SK-N-SH treated with all-trans-retinoic acid at 6 μM for 48 hours (cell line): ENCODE measurements at regions not wholly inside any gene's neighbourhood (a gene's known extent, or its start where the extent isn't known, plus 50 kb on each side); places are given as distances from the start of the nearest gene placed in this dataset.

Experiments used
- ATAC-seq: fragments of 200-7000 bp; cut with Tn5 transposase; 3 replicates; pipeline ENCODE4 v1.9.1; 2020; ENCODE audit warnings: mild to moderate bottlenecking, moderate library complexity
- ARNTL ChIP-seq: fragments of 450-650 bp; formaldehyde crosslinking; IDR thresholded peaks from 2 replicates; pipeline ENCODE4 v1.5.0; 2020; ENCODE audit warnings: low read depth, mild to moderate bottlenecking, moderate library complexity, borderline replicate concordance
- BACH2 ChIP-seq: fragments of 250-450 bp; sonication (Bioruptor Pico); IDR thresholded peaks from 2 replicates; pipeline ENCODE4 v1.9.0; 2021; ENCODE audit warnings: mild to moderate bottlenecking, borderline replicate concordance
- CREB5 ChIP-seq: fragments of 250-450 bp; sonication (Bioruptor Pico); IDR thresholded peaks from 2 replicates; pipeline ENCODE4 v1.5.1; 2020; ENCODE audit warnings: low read depth, mild to moderate bottlenecking, moderate library complexity
- CSDC2 ChIP-seq: fragments of 250-450 bp; sonication (Bioruptor Pico); IDR thresholded peaks from 2 replicates; pipeline ENCODE4 v1.5.0; 2020; ENCODE audit warnings: mild to moderate bottlenecking, moderate library complexity
- CSRNP3 ChIP-seq: fragments of 250-450 bp; sonication (Bioruptor Pico); IDR thresholded peaks from 2 replicates; pipeline ENCODE4 v1.5.1; 2021; ENCODE audit warnings: mild to moderate bottlenecking, moderate library complexity
- ESRRG ChIP-seq: fragments of 250-450 bp; sonication (Bioruptor Pico); IDR thresholded peaks from 2 replicates; pipeline ENCODE4 v1.6.1; 2021; ENCODE audit warnings: mild to moderate bottlenecking
- GLIS3 ChIP-seq: fragments of 250-450 bp; sonication (Bioruptor Pico); IDR thresholded peaks from 2 replicates; pipeline ENCODE4 v1.5.0; 2020; ENCODE audit warnings: mild to moderate bottlenecking, moderate library complexity
- ISL1 ChIP-seq: fragments of 250-450 bp; sonication (Bioruptor Pico); IDR thresholded peaks from 2 replicates; pipeline ENCODE4 v2.1.2; 2022; ENCODE audit warnings: mild to moderate bottlenecking, moderate library complexity
- OSR1 ChIP-seq: fragments of 250-450 bp; sonication (Bioruptor Pico); IDR thresholded peaks from 2 replicates; pipeline ENCODE4 v1.8.0; 2022; ENCODE audit warnings: moderate library complexity, mild to moderate bottlenecking, inconsistent platforms
- PATZ1 ChIP-seq: fragments of 250-450 bp; sonication (Bioruptor Pico); IDR thresholded peaks from 2 replicates; pipeline ENCODE4 v1.8.0; 2020; ENCODE audit warnings: mild to moderate bottlenecking, moderate library complexity, borderline replicate concordance
- POU6F1 ChIP-seq: fragments of 250-450 bp; sonication (Bioruptor Pico); IDR thresholded peaks from 2 replicates; pipeline ENCODE4 v1.8.0; 2021; ENCODE audit warnings: low read depth, mild to moderate bottlenecking, moderate library complexity, borderline replicate concordance
- PPARA ChIP-seq: fragments of 250-450 bp; sonication (Bioruptor Pico); IDR thresholded peaks from 2 replicates; pipeline ENCODE4 v1.5.0; 2020; ENCODE audit warnings: mild to moderate bottlenecking, borderline replicate concordance
- RARB ChIP-seq: fragments of 250-450 bp; sonication (Bioruptor Pico); IDR thresholded peaks from 2 replicates; pipeline ENCODE4 v1.8.0; 2021; ENCODE audit warnings: mild to moderate bottlenecking, moderate library complexity
- SNAI2 ChIP-seq: fragments of 250-450 bp; sonication (Bioruptor Pico); IDR thresholded peaks from 2 replicates; pipeline ENCODE4 v1.5.0; 2020; ENCODE audit warnings: mild to moderate bottlenecking, moderate library complexity
- TCF4 ChIP-seq: fragments of 250-450 bp; sonication (Bioruptor Pico); IDR thresholded peaks from 2 replicates; pipeline ENCODE4 v1.8.0; 2021; ENCODE audit warnings: mild to moderate bottlenecking, moderate library complexity, borderline replicate concordance
- TOX ChIP-seq: fragments of 250-450 bp; sonication (Bioruptor Pico); IDR thresholded peaks from 2 replicates; pipeline ENCODE4 v1.8.0; 2021; ENCODE audit warnings: mild to moderate bottlenecking, moderate library complexity, borderline replicate concordance
- TSHZ2 ChIP-seq: fragments of 250-450 bp; sonication (Bioruptor Pico); IDR thresholded peaks from 2 replicates; pipeline ENCODE4 v1.5.0; 2020; ENCODE audit warnings: mild to moderate bottlenecking, moderate library complexity
- ZC3H10 ChIP-seq: fragments of 250-450 bp; sonication (Bioruptor Pico); IDR thresholded peaks from 2 replicates; pipeline ENCODE4 v1.5.1; 2021; ENCODE audit warnings: mild to moderate bottlenecking, moderate library complexity
- ZFP3 ChIP-seq: fragments of 250-450 bp; sonication (Bioruptor Pico); IDR thresholded peaks from 2 replicates; pipeline ENCODE4 v1.5.0; 2020; ENCODE audit warnings: mild to moderate bottlenecking, moderate library complexity
- ZFP30 ChIP-seq: fragments of 450-650 bp; formaldehyde crosslinking; IDR thresholded peaks from 2 replicates; pipeline ENCODE4 v1.5.0; 2022; ENCODE audit warnings: mild to moderate bottlenecking, moderate library complexity
- ZNF565 ChIP-seq: fragments of 450-650 bp; formaldehyde crosslinking; conservative IDR thresholded peaks from 2 replicates; pipeline ENCODE4 v1.5.0; 2020; ENCODE audit warnings: low read depth, mild to moderate bottlenecking, moderate library complexity
- ZNF70 ChIP-seq: fragments of 450-650 bp; formaldehyde crosslinking; IDR thresholded peaks from 2 replicates; pipeline ENCODE4 v1.5.0; 2020; ENCODE audit warnings: mild to moderate bottlenecking, moderate library complexity
- ZNF8 ChIP-seq: fragments of 450-650 bp; formaldehyde crosslinking; IDR thresholded peaks from 2 replicates; pipeline ENCODE4 v1.5.0; 2020; ENCODE audit warnings: mild to moderate bottlenecking, moderate library complexity

- TF ChIP-seq ZC3H10 = no peak
- no peak for TF ChIP-seq ZNF565
- TF ChIP-seq OSR1 (CRISPR knock-in tag) = no peak
- no peak for TF ChIP-seq CSRNP3 (CRISPR knock-in tag)
- no peak for TF ChIP-seq ZFP30 (CRISPR knock-in tag)
- no peak for TF ChIP-seq BACH2 (CRISPR knock-in tag)
- no peak for TF ChIP-seq GLIS3 (CRISPR knock-in tag)
- TF ChIP-seq PPARA (CRISPR knock-in tag) = no peak
- TF ChIP-seq CSDC2 (CRISPR knock-in tag) = no peak
- no peak for TF ChIP-seq RARB
- TF ChIP-seq ESRRG (CRISPR knock-in tag) = no peak
- no peak for TF ChIP-seq CREB5
- no peak for TF ChIP-seq ZNF70 (CRISPR knock-in tag)
- no peak for TF ChIP-seq ZFP3 (CRISPR knock-in tag)
- TF ChIP-seq TCF4 = no peak
- no peak for TF ChIP-seq POU6F1 (CRISPR knock-in tag)
- no peak for ATAC-seq
These were observed 458.9 kb downstream of the TYW1 start for GRCh38 chr7:67455508-67455907.

- TF ChIP-seq GLIS3 (CRISPR knock-in tag) (no peak), CREB5 (no peak), OSR1 (CRISPR knock-in tag) (no peak), ZNF70 (CRISPR knock-in tag) (0 out of 2 replicates have a peak, but pooled peaks have one; percentile 36), ARNTL (no peak), ZNF8 (CRISPR knock-in tag) (0 out of 2 replicates have a peak, but pooled peaks have one; percentile 20), PPARA (CRISPR knock-in tag) (0 out of 2 replicates have a peak, but pooled peaks have one; percentile 13), POU6F1 (CRISPR knock-in tag) (no peak), ZFP30 (CRISPR knock-in tag) (no peak), CSDC2 (CRISPR knock-in tag) (no peak), ISL1 (CRISPR knock-in tag) (no peak), BACH2 (CRISPR knock-in tag) (no peak), TCF4 (peak; percentile 100), ESRRG (CRISPR knock-in tag) (no peak), TSHZ2 (peak; percentile 99), PATZ1 (CRISPR knock-in tag) (no peak), RARB (no peak), ZFP3 (CRISPR knock-in tag) (peak; percentile 40; the same call in 1 of the 2 replicates), TOX (CRISPR knock-in tag) (no peak), ZC3H10 (no peak), CSRNP3 (CRISPR knock-in tag) (peak; percentile 85), SNAI2 (CRISPR knock-in tag) (no peak), ZNF565 (0 out of 2 replicates have a peak, but pooled peaks have one; percentile 49)
- peak; percentile 70; the same call in 2 of the 3 replicates for ATAC-seq
These were observed 466.2 kb downstream of the TYW1 start for GRCh38 chr7:67462781-67463191.
